K562 (cell line): ENCODE measurements at regions not wholly inside any gene's neighbourhood (a gene's known extent, or its start where the extent isn't known, plus 50 kb on each side); places are given as distances from the start of the nearest gene placed in this dataset.

ENCODE experiments used
- ELF4 ChIP-seq: fragments of 450-650 bp; formaldehyde crosslinking; IDR thresholded peaks from 2 replicates; pipeline ENCODE4 v1.4.0; 2022; ENCODE audit warnings: missing genetic modification characterization
- MYC ChIP-seq, 2 experiments: fragments of 250-450 bp in 1 of 2; sonication (Bioruptor Pico) in 1 of 2; IDR thresholded peaks; 2 replicates each; pipeline versions ENCODE4 v1.5.1 to v1.6.1; 2012 to 2021; ENCODE audit warnings: low read depth in 2 of 2, borderline replicate concordance in 1 of 2, improper control_type of control experiment in 1 of 2, low read length in 1 of 2, mild to moderate bottlenecking in 1 of 2, moderate library complexity in 1 of 2
- NFXL1 ChIP-seq: fragments of 450-650 bp; formaldehyde crosslinking; IDR thresholded peaks from 2 replicates; pipeline ENCODE4 v1.4.0; 2021; ENCODE audit warnings: mild to moderate bottlenecking
- RB1 ChIP-seq: fragments of 450-650 bp; IDR thresholded peaks from 2 replicates; pipeline ENCODE4 v1.6.1; 2017; ENCODE audit warnings: low read depth, mild to moderate bottlenecking
- SMC3 ChIP-seq: conservative IDR thresholded peaks from 2 replicates; pipeline ENCODE4 v1.6.1; 2011; ENCODE audit warnings: low read depth, low read length, improper control_type of control experiment; ENCODE audit not compliant: insufficient read depth
- ZNF282 ChIP-seq: sonication (generic); formaldehyde crosslinking; IDR thresholded peaks from 2 replicates; pipeline ENCODE4 v1.8.1; 2023; ENCODE audit warnings: missing genetic modification reagents

DNA sequence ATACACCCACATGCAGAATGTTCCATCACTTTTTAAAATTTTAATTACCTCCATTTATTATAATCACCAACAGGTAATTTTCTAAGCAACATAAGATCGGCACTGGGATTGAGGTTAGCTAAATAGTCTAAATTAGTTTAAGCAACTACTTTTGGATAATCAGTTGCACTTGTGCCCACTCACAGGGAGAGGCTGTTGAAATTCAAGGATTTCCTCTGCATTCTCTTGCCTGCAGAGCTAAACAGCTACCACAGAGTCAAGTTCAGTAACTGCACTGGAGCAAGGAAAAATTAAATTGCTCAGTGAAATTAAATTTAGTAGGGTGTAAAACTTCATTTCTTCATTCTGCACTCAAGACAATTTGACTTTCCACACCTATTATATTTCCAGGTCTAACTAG, 120.7 kb upstream of the CCDC28A start:
- no peak for TF ChIP-seq MYC (IDR thresholded peaks at IDR 0.05; ENCODE audit: low read depth, low read length)
- no peak for TF ChIP-seq MYC (CRISPR knock-in tag; IDR thresholded peaks at IDR 0.05; ENCODE audit: borderline replicate concordance, low read depth)
- TF ChIP-seq SMC3: no peak
- TF ChIP-seq RB1: no peak
- no peak for TF ChIP-seq NFXL1 (CRISPR knock-in tag)
- no peak for TF ChIP-seq ZNF282 (CRISPR knock-in tag)
- TF ChIP-seq ELF4 (CRISPR knock-in tag): no peak
